RWPE1 (cell line): ENCODE measurements at regions not wholly inside any gene's neighbourhood (a gene's known extent, or its start where the extent isn't known, plus 50 kb on each side); places are given as distances from the start of the nearest gene placed in this dataset.

ENCODE experiments used
- CTCF ChIA-PET: fragments of 350-600 bp; sonication (Branson Sonifier 250); formaldehyde crosslinking; extraction: SDS; loops from one replicate; lab custom pipeline; 2021; lab: Yijun Ruan, JAX
- POLR2A ChIA-PET: fragments of 400-600 bp; formaldehyde crosslinking; extraction: SDS; loops from one replicate; lab custom pipeline; 2020; ENCODE audit warnings: antibody characterized with exemption; ENCODE audit not compliant: low non-redundant PET; lab: Yijun Ruan, JAX
- DNase-seq: peaks from one replicate; pipeline ENCODE4 v3.0.0; 2012; ENCODE audit warnings: low spot score
- H3K27ac ChIP-seq: fragments of 450-650 bp; 2 replicates; pipeline ENCODE4 v1.5.1; 2017
- CTCF ChIP-seq: fragments of 450-650 bp; conservative IDR thresholded peaks from 2 replicates; pipeline ENCODE4 v1.5.1; 2017; ENCODE audit warnings: low read depth, mild to moderate bottlenecking

- POLR2A ChIA-PET, result no interaction called here
- no peak overlapping the region for H3K27ac ChIP-seq
- DNase-seq, result no peak
- TF ChIP-seq CTCF, result no peak
- CTCF ChIA-PET, result interaction anchor here (0.7 kb wide), 1 partner anchor 147 kb away, joined by 3 read pairs; no protein-coding TSS in a partner anchor
Observed at GRCh38 chr17:31687505-31688126, 171.4 kb downstream of the COPRS start.

- no peak for DNase-seq
- H3K27ac ChIP-seq, result no peak overlapping the region
- no peak for TF ChIP-seq CTCF
- POLR2A ChIA-PET, result no interaction called here
- CTCF ChIA-PET, result no interaction called here
Observed at GRCh38 chr17:31686495-31686894, 172.5 kb downstream of the COPRS start.

- CTCF ChIA-PET, result interaction anchor here (0.6 kb wide), 1 partner anchor 85 kb away, joined by 4 read pairs; no protein-coding TSS in a partner anchor
- POLR2A ChIA-PET, result no interaction called here
Observed at GRCh38 chr17:31684901-31685300, 174.1 kb downstream of the COPRS start.

GRCh38 chr17:31680126-31680525, 178.9 kb downstream of the COPRS start:
- POLR2A ChIA-PET, result no interaction called here
- TF ChIP-seq CTCF, result no peak
- no peak for DNase-seq
- CTCF ChIA-PET, result no interaction called here
- H3K27ac ChIP-seq, result no peak overlapping the region

More at GRCh38 chr17:31684901-31685300, 174.1 kb downstream of the COPRS start:
- TF ChIP-seq CTCF, result no peak
- H3K27ac ChIP-seq, result no peak overlapping the region
- no peak for DNase-seq

- ChIA-PET POLR2A (no interaction called here), CTCF (no interaction called here)
- no peak for DNase-seq
- no peak for TF ChIP-seq CTCF
- H3K27ac ChIP-seq, result no peak overlapping the region
Observed at GRCh38 chr17:31679667-31680066, 179.4 kb downstream of the COPRS start.

- peak; percentile 17 for DNase-seq
- ChIA-PET CTCF (no interaction called here), POLR2A (no interaction called here)
- peak overlapping the region; percentile 53 for H3K27ac ChIP-seq
- TF ChIP-seq CTCF, result no peak
Observed at GRCh38 chr17:31678431-31678830, 180.6 kb downstream of the COPRS start.
